Fibroblast of lung (primary cell): ENCODE measurements at regions not wholly inside any gene's neighbourhood (a gene's known extent, or its start where the extent isn't known, plus 50 kb on each side); places are given as distances from the start of the nearest gene placed in this dataset.

Experiments
- DNase-seq, 2 donors: peaks; one replicate each; pipeline versions ENCODE4 v3.0.0 to v3.0.0-alpha.2; 2010; ENCODE audit warnings: low read depth in 2 of 2
- H2AFZ ChIP-seq: 2 replicates; pipeline ENCODE4 v1.5.1; 2012; ENCODE audit warnings: low read length, control low read depth, inconsistent platforms
- H3K27ac ChIP-seq: 2 replicates; pipeline ENCODE4 v1.5.1; 2011; ENCODE audit warnings: low read length, control low read depth; ENCODE audit not compliant: insufficient read depth
- H3K27me3 ChIP-seq: 2 replicates; pipeline ENCODE4 v1.5.1; 2011; ENCODE audit warnings: mild to moderate bottlenecking, low read length; ENCODE audit not compliant: control insufficient read depth, insufficient read depth
- H3K36me3 ChIP-seq: 2 replicates; pipeline ENCODE4 v1.5.1; 2011; ENCODE audit warnings: low read length; ENCODE audit not compliant: control insufficient read depth, insufficient read depth
- H3K4me1 ChIP-seq: 2 replicates; pipeline ENCODE4 v1.5.1; 2011; ENCODE audit warnings: low read length; ENCODE audit not compliant: control insufficient read depth, insufficient read depth; ENCODE audit errors: extremely low read depth
- H3K4me2 ChIP-seq: 2 replicates; pipeline ENCODE4 v1.5.1; 2011; ENCODE audit warnings: low read length, control low read depth; ENCODE audit not compliant: insufficient read depth; ENCODE audit errors: extremely low read depth
- H3K4me3 ChIP-seq, 4 experiments: fragments of 200-600 bp in 1 of 4; sonication (generic) in 1 of 4; replicated peaks in 1 of 4; 2 replicates each; pipeline ENCODE4 v1.5.1; 2011 to 2016; ENCODE audit warnings: low read length in 4 of 4, low read depth in 3 of 4, mild to moderate bottlenecking in 3 of 4, control low read depth in 2 of 4, inconsistent platforms in 1 of 4, mixed read lengths in 1 of 4; ENCODE audit not compliant: insufficient read depth in 1 of 4; ENCODE audit errors: control extremely low read depth in 1 of 4
- H3K79me2 ChIP-seq: 2 replicates; pipeline ENCODE4 v1.5.1; 2012; ENCODE audit warnings: mild to moderate bottlenecking, low read length, inconsistent platforms; ENCODE audit not compliant: control insufficient read depth, insufficient read depth
- H3K9ac ChIP-seq: 2 replicates; pipeline ENCODE4 v1.5.1; 2011; ENCODE audit warnings: mild to moderate bottlenecking, low read length, control low read depth; ENCODE audit not compliant: insufficient read depth
- H3K9me3 ChIP-seq: 2 replicates; pipeline ENCODE4 v1.5.1; 2012; ENCODE audit warnings: low read depth, low read length; ENCODE audit not compliant: control insufficient read depth, insufficient read depth
- H4K20me1 ChIP-seq: 2 replicates; pipeline ENCODE4 v1.5.1; 2011; ENCODE audit warnings: low read length; ENCODE audit not compliant: control insufficient read depth, insufficient read depth; ENCODE audit errors: extremely low read depth
- CTCF ChIP-seq, 2 donors: IDR thresholded peaks in 1 of 2; conservative IDR thresholded peaks in 1 of 2; 1 replicate in 1 of 2; 2 replicates in 1 of 2; pipeline ENCODE4 v1.5.1; 2011 to 2012; ENCODE audit warnings: low read length in 2 of 2, control low read depth in 1 of 2, inconsistent platforms in 1 of 2, low read depth in 1 of 2, mild to moderate bottlenecking in 1 of 2
- EZH2 ChIP-seq: IDR thresholded peaks from 2 replicates; pipeline ENCODE4 v1.5.1; 2012; ENCODE audit warnings: low read length, control low read depth, mild to moderate bottlenecking; ENCODE audit errors: missing control alignments

GRCh38 chr2:225275443-225275842 lies 124.1 kb upstream of the NYAP2 start:
- no peaks in the 10 kb centered on the region for H3K27me3 ChIP-seq
- H2AFZ ChIP-seq = no peak overlapping the region
- H3K79me2 ChIP-seq = no peaks in the 10 kb centered on the region
- no peaks in the 10 kb centered on the region for H3K9me3 ChIP-seq
- no peak overlapping the region for H3K9ac ChIP-seq
- no peaks in the 10 kb centered on the region for H3K4me1 ChIP-seq
- no peak overlapping the region for H3K4me2 ChIP-seq
- H4K20me1 ChIP-seq = no peaks in the 10 kb centered on the region
- TF ChIP-seq EZH2 (no peak), CTCF (conservative IDR thresholded peaks at IDR 0.05 in 1 of 2, IDR thresholded peaks at IDR 0.05 in 1 of 2; ENCODE audit: low read depth in 1 of 2, low read length in 2 of 2) (no peak)
- H3K27ac ChIP-seq = no peak overlapping the region
- DNase-seq = no peak
- no peaks in the 10 kb centered on the region for H3K36me3 ChIP-seq
- no peak overlapping the region for H3K4me3 ChIP-seq

GRCh38 chr2:225274751-225275150 lies 124.8 kb upstream of the NYAP2 start:
- Histone ChIP-seq H3K27ac (no peak overlapping the region), H3K79me2 (no peaks in the 10 kb centered on the region), H2AFZ (no peak overlapping the region), H3K9me3 (no peaks in the 10 kb centered on the region), H4K20me1 (no peaks in the 10 kb centered on the region), H3K4me2 (no peak overlapping the region), H3K4me1 (no peaks in the 10 kb centered on the region), H3K36me3 (no peaks in the 10 kb centered on the region), H3K4me3 (no peak overlapping the region), H3K27me3 (no peaks in the 10 kb centered on the region), H3K9ac (no peak overlapping the region)
- DNase-seq = peak; percentile 21 to 83
- TF ChIP-seq EZH2 (no peak), CTCF (conservative IDR thresholded peaks at IDR 0.05 in 1 of 2, IDR thresholded peaks at IDR 0.05 in 1 of 2; ENCODE audit: low read depth in 1 of 2, low read length in 2 of 2) (no peak)

GRCh38 chr2:225272173-225272572 lies 127.3 kb upstream of the NYAP2 start:
- H3K79me2 ChIP-seq = no peaks in the 10 kb centered on the region
- no peak overlapping the region for H3K9ac ChIP-seq
- H3K27ac ChIP-seq = no peak overlapping the region
- no peaks in the 10 kb centered on the region for H3K4me1 ChIP-seq
- no peak overlapping the region for H3K4me2 ChIP-seq
- H4K20me1 ChIP-seq = no peaks in the 10 kb centered on the region
- H3K36me3 ChIP-seq = no peaks in the 10 kb centered on the region
- no peaks in the 10 kb centered on the region for H3K9me3 ChIP-seq
- no peaks in the 10 kb centered on the region for H3K27me3 ChIP-seq
- no peak overlapping the region for H3K4me3 ChIP-seq
- no peak for DNase-seq
- TF ChIP-seq CTCF (conservative IDR thresholded peaks at IDR 0.05 in 1 of 2, IDR thresholded peaks at IDR 0.05 in 1 of 2; ENCODE audit: low read depth in 1 of 2, low read length in 2 of 2) = no peak
- TF ChIP-seq EZH2 = no peak
- no peak overlapping the region for H2AFZ ChIP-seq
